GM12891 (cell line): ENCODE measurements at regions not wholly inside any gene's neighbourhood (a gene's known extent, or its start where the extent isn't known, plus 50 kb on each side); places are given as distances from the start of the nearest gene placed in this dataset.

ENCODE experiments used
- POLR2A ChIP-seq: IDR thresholded peaks from 2 replicates; pipeline ENCODE4 v1.6.1; 2011; ENCODE audit warnings: low read depth, low read length, control low read depth
- POU2F2 ChIP-seq: IDR thresholded peaks from 2 replicates; pipeline ENCODE4 v1.6.1; 2011; ENCODE audit warnings: low read depth, mild to moderate bottlenecking, control low read depth, low read length, moderate library complexity
- SPI1 ChIP-seq: IDR thresholded peaks from 2 replicates; pipeline ENCODE4 v1.6.1; 2011; ENCODE audit warnings: low read depth, low read length, control low read depth

- TF ChIP-seq POU2F2 (no peak), POLR2A (no peak), SPI1 (no peak)
Measured at GRCh38 chr4:182066037-182066436, 177.2 kb upstream of the TENM3 start.
